HG03575 (cell line): ENCODE measurements at regions not wholly inside any gene's neighbourhood (a gene's known extent, or its start where the extent isn't known, plus 50 kb on each side); places are given as distances from the start of the nearest gene placed in this dataset.

Source experiments
- ATAC-seq: cut with Tn5 transposase; IDR thresholded peaks from one replicate; pipeline ENCODE4 v1.9.1; 2021; ENCODE audit not compliant: unreplicated experiment, insufficient number of reproducible peaks, low FRiP score; ENCODE audit errors: extremely low read depth

- ATAC-seq: no peak
Measured at GRCh38 chr7:155897758-155898386, 85.6 kb upstream of the SHH start.

GRCh38 chr7:155896531-155897263, 84.4 kb upstream of the SHH start:
- ATAC-seq: no peak

- no peak for ATAC-seq
Measured at GRCh38 chr7:155893664-155894063, 81.4 kb upstream of the SHH start.

- no peak for ATAC-seq
Measured at GRCh38 chr7:155893176-155893575, 80.9 kb upstream of the SHH start.

- ATAC-seq: no peak
Measured at GRCh38 chr7:155889636-155890511, 77.6 kb upstream of the SHH start.

GRCh38 chr7:155887174-155887525, 74.9 kb upstream of the SHH start:
- ATAC-seq: no peak

GRCh38 chr7:155886391-155887173, 74.3 kb upstream of the SHH start:
- no peak for ATAC-seq

GRCh38 chr7:155885167-155886155, 73.2 kb upstream of the SHH start:
- no peak for ATAC-seq

- ATAC-seq: no peak
Measured at GRCh38 chr7:155884225-155885166, 72.2 kb upstream of the SHH start.

- no peak for ATAC-seq
Measured at GRCh38 chr7:155883491-155884224, 71.4 kb upstream of the SHH start.

GRCh38 chr7:155882596-155882995, 70.3 kb upstream of the SHH start:
- ATAC-seq: no peak

- no peak for ATAC-seq
Measured at GRCh38 chr7:155881471-155882350, 69.4 kb upstream of the SHH start.

GRCh38 chr7:155880721-155881120, 68.5 kb upstream of the SHH start:
- ATAC-seq: no peak

GRCh38 chr7:155879592-155879991, 67.3 kb upstream of the SHH start:
- ATAC-seq: no peak

GRCh38 chr7:155878674-155879073, 66.4 kb upstream of the SHH start:
- no peak for ATAC-seq

- no peak for ATAC-seq
Measured at GRCh38 chr7:155878250-155878649, 66.0 kb upstream of the SHH start.
